HepG2 (cell line): ENCODE measurements at regions not wholly inside any gene's neighbourhood (a gene's known extent, or its start where the extent isn't known, plus 50 kb on each side); places are given as distances from the start of the nearest gene placed in this dataset.

Experiments
- ATAC-seq: fragments of 200-7000 bp; cut with Tn5 transposase; 3 replicates; pipeline ENCODE4 v1.9.1; 2020; ENCODE audit warnings: mild to moderate bottlenecking, moderate library complexity
- BruUV-seq: library from RNA; stranded (reverse); fragments of 400-500 nt; replicated peaks from 2 replicates; lab custom pipeline; 2021; lab: Mats Ljungman, UMichigan
- CTCF ChIA-PET: fragments of 300-600 bp; formaldehyde crosslinking; extraction: SDS; loops from one replicate; lab custom pipeline; 2021; ENCODE audit warnings: low total read pairs, inconsistent platforms, low intra/inter-chr PET ratio; lab: Yijun Ruan, JAX
- POLR2A ChIA-PET: fragments of 350-600 bp; sonication (Branson Sonifier 250); formaldehyde crosslinking; loops from one replicate; lab custom pipeline; 2020; ENCODE audit warnings: antibody characterized with exemption, inconsistent platforms; lab: Yijun Ruan, JAX
- DNase-seq: peaks from one replicate; pipeline ENCODE4 v3.0.0-alpha.2; 2015; ENCODE audit warnings: low spot score
- FAIRE-seq: peaks from 3 replicates; lab custom pipeline; 2011; peaks lifted over from hg19 to GRCh38; lab: Jason Lieb, UNC
- H2AFZ ChIP-seq: one replicate; pipeline ENCODE4 v1.6.1; 2011; ENCODE audit warnings: low read length, inconsistent platforms
- H3K27ac ChIP-seq: fragments of 300-600 bp; 3 replicates; pipeline ENCODE4 v1.8.0; 2011; ENCODE audit warnings: mixed run types, mild to moderate bottlenecking, mixed read lengths, low read length, inconsistent platforms; ENCODE audit not compliant: insufficient read depth; ENCODE audit errors: extremely low read length
- H3K27me3 ChIP-seq, 2 experiments: fragments of 200-600 bp in 1 of 2; 2 replicates in 1 of 2; 3 replicates in 1 of 2; pipeline versions ENCODE4 v1.6.0 to v1.8.0; 2011; ENCODE audit warnings: low read length in 2 of 2, mild to moderate bottlenecking in 2 of 2, moderate library complexity in 2 of 2, inconsistent platforms in 1 of 2; ENCODE audit not compliant: insufficient read depth in 2 of 2, control insufficient read depth in 1 of 2
- H3K36me3 ChIP-seq, 2 experiments: fragments of 200-600 bp in 1 of 2; replicated peaks in 1 of 2; 2 replicates in 1 of 2; 3 replicates in 1 of 2; pipeline versions ENCODE4 v1.5.1 to v1.8.0; 2011; ENCODE audit warnings: low read length in 2 of 2, inconsistent platforms in 1 of 2; ENCODE audit not compliant: insufficient read depth in 2 of 2, control insufficient read depth in 1 of 2
- H3K4me1 ChIP-seq: 2 replicates; pipeline ENCODE4 v1.5.1; 2012; ENCODE audit warnings: low read length, inconsistent platforms; ENCODE audit not compliant: insufficient read depth
- H3K4me2 ChIP-seq: 2 replicates; pipeline ENCODE4 v1.6.0; 2011; ENCODE audit warnings: low read depth, low read length, inconsistent platforms
- H3K4me3 ChIP-seq, 3 experiments: fragments of 200-600 bp in 1 of 3; sonication (generic), shearing (Covaris generic) in 1 of 3; replicated peaks in 1 of 3; 2 replicates each; pipeline ENCODE4 v1.5.1; 2011 to 2016; ENCODE audit warnings: low read length in 3 of 3, inconsistent platforms in 2 of 3, low read depth in 2 of 3, mild to moderate bottlenecking in 2 of 3, control low read depth in 1 of 3, mixed read lengths in 1 of 3; ENCODE audit not compliant: insufficient read depth in 1 of 3
- H3K79me2 ChIP-seq: one replicate; pipeline ENCODE4 v1.6.1; 2011; ENCODE audit warnings: low read length, inconsistent platforms; ENCODE audit not compliant: insufficient read depth
- H3K9ac ChIP-seq: 2 replicates; pipeline ENCODE4 v1.6.0; 2011; ENCODE audit warnings: mild to moderate bottlenecking, low read depth, low read length, inconsistent platforms; ENCODE audit not compliant: insufficient read depth
- H3K9me3 ChIP-seq: 2 replicates; pipeline ENCODE4 v1.5.1; 2012; ENCODE audit warnings: mild to moderate bottlenecking, low read length
- H4K20me1 ChIP-seq: 2 replicates; pipeline ENCODE4 v1.6.0; 2011; ENCODE audit warnings: inconsistent platforms, mild to moderate bottlenecking, low read length, moderate library complexity; ENCODE audit not compliant: insufficient read depth
- CREB1 ChIP-seq, 2 experiments: fragments of 450-650 bp in 1 of 2; IDR thresholded peaks; 2 replicates each; pipeline ENCODE4 v1.6.1; 2016 to 2017; ENCODE audit warnings: control low read depth in 1 of 2, mild to moderate bottlenecking in 1 of 2, missing compliant biosample characterization in 1 of 2, missing genetic modification characterization in 1 of 2
- EED ChIP-seq: sonication (generic); formaldehyde crosslinking; IDR thresholded peaks from 2 replicates; pipeline ENCODE4 v1.5.0; 2020; ENCODE audit warnings: mild to moderate bottlenecking, missing genetic modification reagents
- FOXO1 ChIP-seq: sonication (generic); formaldehyde crosslinking; IDR thresholded peaks from 2 replicates; pipeline ENCODE4 v1.4.0; 2020; ENCODE audit warnings: missing genetic modification reagents
- HNRNPLL ChIP-seq: fragments of 200-400 bp; formaldehyde crosslinking; IDR thresholded peaks from 2 replicates; pipeline ENCODE4 v1.6.1; 2017; ENCODE audit warnings: mild to moderate bottlenecking, low read depth, low read length; ENCODE audit not compliant: poor library complexity, severe bottlenecking
- U2AF1 ChIP-seq: fragments of 200-400 bp; formaldehyde crosslinking; optimal IDR thresholded peaks from 2 replicates; pipeline ENCODE3; 2017; ENCODE audit warnings: mild to moderate bottlenecking, low read depth, low read length
- ZNF329 ChIP-seq: sonication (generic); formaldehyde crosslinking; IDR thresholded peaks from 2 replicates; pipeline ENCODE4 v1.9.0; 2021; ENCODE audit warnings: low read depth, mild to moderate bottlenecking, missing genetic modification reagents
- ZNF737 ChIP-seq: sonication (generic); formaldehyde crosslinking; IDR thresholded peaks from 2 replicates; pipeline ENCODE4 v1.5.0; 2020; ENCODE audit warnings: missing genetic modification reagents, mild to moderate bottlenecking, borderline replicate concordance
- WGBS: methylation state at CpG from one replicate; pipeline ENCODE4 v1.1.6; 2017; ENCODE audit warnings: low lambda C conversion rate; 5-methylcytosine and 5-hydroxymethylcytosine counted together
- in situ Hi-C: cut with HindIII; loops from 2 replicates; pipeline ENCODE4 v1.10.0; 2017; ENCODE audit warnings: low pct_unique_long_range_greater_than_20kb; ENCODE audit not compliant: extremely low pct_ligation_motif_present
- intact Hi-C: fragments of 100-400 bp; cut with micrococcal nuclease; formaldehyde crosslinking; loops from one replicate; pipeline ENCODE4 v1.10.0; 2022; ENCODE audit not compliant: unreplicated experiment
- TF ChIP-seq, protein P1 (sequence below): sonication (generic); formaldehyde crosslinking; IDR thresholded peaks from 2 replicates; pipeline ENCODE4 v1.9.0; 2022; ENCODE audit warnings: low read depth, missing genetic modification reagents
- TF ChIP-seq, protein P2 (sequence below): fragments of 450-650 bp; IDR thresholded peaks from 2 replicates; pipeline ENCODE4 v1.6.1; 2017
- TF ChIP-seq, protein P3 (sequence below): sonication (generic); formaldehyde crosslinking; IDR thresholded peaks from 2 replicates; pipeline ENCODE4 v1.4.0; 2020; ENCODE audit warnings: missing genetic modification reagents
- TF ChIP-seq, protein P4 (sequence below): sonication (generic); formaldehyde crosslinking; IDR thresholded peaks from 2 replicates; pipeline ENCODE4 v1.5.1; 2020; ENCODE audit warnings: missing genetic modification reagents, mild to moderate bottlenecking, borderline replicate concordance
- TF ChIP-seq, protein P5 (sequence below): sonication (generic); formaldehyde crosslinking; conservative IDR thresholded peaks from 2 replicates; pipeline ENCODE4 v1.4.0; 2020; ENCODE audit warnings: mild to moderate bottlenecking, missing genetic modification reagents, moderate library complexity

DNA sequence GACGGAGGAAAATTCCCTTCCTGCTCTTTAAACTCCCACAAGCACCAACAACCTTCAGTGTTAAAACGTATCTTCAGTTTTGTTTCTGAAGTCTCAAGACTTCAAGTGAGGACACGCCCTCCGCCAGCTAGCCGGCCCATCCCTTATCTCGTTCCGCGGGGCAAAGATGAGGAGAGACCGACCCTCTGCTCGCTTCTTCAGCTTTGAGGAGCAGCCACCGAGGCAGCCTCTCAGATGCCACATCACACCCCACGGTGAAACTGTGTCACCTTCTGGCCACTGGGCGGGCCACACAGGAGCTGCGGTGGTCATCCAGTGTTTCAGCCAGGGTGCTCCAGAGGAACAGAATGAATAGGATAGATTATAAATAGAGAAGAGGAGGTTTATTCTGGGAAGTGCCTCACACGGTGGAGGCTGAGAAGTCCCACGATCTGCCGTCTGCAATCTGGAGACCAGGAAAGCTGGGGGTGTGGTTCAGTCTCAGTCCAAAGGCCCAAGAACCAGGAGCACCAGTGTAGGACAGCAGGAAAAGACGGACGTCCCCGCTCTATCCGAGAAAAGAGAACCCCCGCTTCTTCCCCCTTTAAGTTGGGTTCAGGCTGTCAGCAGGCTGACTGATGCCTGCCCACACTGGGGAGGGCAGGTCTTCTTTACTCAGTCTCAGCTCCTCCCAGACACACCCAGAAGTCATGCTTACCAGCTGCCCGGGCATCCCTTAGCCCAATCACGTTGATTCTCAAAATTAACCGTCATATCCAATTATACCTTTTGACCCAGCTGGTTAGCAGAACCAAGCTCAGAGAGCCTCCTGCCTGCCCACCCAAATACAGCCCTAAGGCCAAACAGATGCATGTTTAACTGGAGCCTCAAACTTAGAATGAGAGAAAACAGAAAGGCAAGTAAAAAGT is 399.7 kb upstream of the ID2 start:
- CTCF ChIA-PET, result no interaction called here
- no peak for DNase-seq
- TF ChIP-seq EED (CRISPR knock-in tag), result no peak
- TF ChIP-seq, protein P1, sequence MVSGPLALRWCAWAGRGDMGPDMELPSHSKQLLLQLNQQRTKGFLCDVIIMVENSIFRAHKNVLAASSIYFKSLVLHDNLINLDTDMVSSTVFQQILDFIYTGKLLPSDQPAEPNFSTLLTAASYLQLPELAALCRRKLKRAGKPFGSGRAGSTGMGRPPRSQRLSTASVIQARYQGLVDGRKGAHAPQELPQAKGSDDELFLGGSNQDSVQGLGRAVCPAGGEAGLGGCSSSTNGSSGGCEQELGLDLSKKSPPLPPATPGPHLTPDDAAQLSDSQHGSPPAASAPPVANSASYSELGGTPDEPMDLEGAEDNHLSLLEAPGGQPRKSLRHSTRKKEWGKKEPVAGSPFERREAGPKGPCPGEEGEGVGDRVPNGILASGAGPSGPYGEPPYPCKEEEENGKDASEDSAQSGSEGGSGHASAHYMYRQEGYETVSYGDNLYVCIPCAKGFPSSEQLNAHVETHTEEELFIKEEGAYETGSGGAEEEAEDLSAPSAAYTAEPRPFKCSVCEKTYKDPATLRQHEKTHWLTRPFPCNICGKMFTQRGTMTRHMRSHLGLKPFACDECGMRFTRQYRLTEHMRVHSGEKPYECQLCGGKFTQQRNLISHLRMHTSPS (CRISPR knock-in tag), result no peak
- TF ChIP-seq U2AF1, result no peak
- TF ChIP-seq HNRNPLL, result no peak
- TF ChIP-seq ZNF737 (CRISPR knock-in tag), result no peak
- TF ChIP-seq, protein P2, sequence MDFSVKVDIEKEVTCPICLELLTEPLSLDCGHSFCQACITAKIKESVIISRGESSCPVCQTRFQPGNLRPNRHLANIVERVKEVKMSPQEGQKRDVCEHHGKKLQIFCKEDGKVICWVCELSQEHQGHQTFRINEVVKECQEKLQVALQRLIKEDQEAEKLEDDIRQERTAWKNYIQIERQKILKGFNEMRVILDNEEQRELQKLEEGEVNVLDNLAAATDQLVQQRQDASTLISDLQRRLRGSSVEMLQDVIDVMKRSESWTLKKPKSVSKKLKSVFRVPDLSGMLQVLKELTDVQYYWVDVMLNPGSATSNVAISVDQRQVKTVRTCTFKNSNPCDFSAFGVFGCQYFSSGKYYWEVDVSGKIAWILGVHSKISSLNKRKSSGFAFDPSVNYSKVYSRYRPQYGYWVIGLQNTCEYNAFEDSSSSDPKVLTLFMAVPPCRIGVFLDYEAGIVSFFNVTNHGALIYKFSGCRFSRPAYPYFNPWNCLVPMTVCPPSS, result no peak
- no peak for TF ChIP-seq FOXO1 (CRISPR knock-in tag)
- TF ChIP-seq, protein P3, sequence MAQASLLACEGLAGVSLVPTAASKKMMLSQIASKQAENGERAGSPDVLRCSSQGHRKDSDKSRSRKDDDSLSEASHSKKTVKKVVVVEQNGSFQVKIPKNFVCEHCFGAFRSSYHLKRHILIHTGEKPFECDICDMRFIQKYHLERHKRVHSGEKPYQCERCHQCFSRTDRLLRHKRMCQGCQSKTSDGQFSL, result no peak
- TF ChIP-seq, protein P4, sequence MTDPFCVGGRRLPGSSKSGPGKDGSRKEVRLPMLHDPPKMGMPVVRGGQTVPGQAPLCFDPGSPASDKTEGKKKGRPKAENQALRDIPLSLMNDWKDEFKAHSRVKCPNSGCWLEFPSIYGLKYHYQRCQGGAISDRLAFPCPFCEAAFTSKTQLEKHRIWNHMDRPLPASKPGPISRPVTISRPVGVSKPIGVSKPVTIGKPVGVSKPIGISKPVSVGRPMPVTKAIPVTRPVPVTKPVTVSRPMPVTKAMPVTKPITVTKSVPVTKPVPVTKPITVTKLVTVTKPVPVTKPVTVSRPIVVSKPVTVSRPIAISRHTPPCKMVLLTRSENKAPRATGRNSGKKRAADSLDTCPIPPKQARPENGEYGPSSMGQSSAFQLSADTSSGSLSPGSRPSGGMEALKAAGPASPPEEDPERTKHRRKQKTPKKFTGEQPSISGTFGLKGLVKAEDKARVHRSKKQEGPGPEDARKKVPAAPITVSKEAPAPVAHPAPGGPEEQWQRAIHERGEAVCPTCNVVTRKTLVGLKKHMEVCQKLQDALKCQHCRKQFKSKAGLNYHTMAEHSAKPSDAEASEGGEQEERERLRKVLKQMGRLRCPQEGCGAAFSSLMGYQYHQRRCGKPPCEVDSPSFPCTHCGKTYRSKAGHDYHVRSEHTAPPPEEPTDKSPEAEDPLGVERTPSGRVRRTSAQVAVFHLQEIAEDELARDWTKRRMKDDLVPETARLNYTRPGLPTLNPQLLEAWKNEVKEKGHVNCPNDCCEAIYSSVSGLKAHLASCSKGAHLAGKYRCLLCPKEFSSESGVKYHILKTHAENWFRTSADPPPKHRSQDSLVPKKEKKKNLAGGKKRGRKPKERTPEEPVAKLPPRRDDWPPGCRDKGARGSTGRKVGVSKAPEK (CRISPR knock-in tag), result no peak
- TF ChIP-seq, protein P5, sequence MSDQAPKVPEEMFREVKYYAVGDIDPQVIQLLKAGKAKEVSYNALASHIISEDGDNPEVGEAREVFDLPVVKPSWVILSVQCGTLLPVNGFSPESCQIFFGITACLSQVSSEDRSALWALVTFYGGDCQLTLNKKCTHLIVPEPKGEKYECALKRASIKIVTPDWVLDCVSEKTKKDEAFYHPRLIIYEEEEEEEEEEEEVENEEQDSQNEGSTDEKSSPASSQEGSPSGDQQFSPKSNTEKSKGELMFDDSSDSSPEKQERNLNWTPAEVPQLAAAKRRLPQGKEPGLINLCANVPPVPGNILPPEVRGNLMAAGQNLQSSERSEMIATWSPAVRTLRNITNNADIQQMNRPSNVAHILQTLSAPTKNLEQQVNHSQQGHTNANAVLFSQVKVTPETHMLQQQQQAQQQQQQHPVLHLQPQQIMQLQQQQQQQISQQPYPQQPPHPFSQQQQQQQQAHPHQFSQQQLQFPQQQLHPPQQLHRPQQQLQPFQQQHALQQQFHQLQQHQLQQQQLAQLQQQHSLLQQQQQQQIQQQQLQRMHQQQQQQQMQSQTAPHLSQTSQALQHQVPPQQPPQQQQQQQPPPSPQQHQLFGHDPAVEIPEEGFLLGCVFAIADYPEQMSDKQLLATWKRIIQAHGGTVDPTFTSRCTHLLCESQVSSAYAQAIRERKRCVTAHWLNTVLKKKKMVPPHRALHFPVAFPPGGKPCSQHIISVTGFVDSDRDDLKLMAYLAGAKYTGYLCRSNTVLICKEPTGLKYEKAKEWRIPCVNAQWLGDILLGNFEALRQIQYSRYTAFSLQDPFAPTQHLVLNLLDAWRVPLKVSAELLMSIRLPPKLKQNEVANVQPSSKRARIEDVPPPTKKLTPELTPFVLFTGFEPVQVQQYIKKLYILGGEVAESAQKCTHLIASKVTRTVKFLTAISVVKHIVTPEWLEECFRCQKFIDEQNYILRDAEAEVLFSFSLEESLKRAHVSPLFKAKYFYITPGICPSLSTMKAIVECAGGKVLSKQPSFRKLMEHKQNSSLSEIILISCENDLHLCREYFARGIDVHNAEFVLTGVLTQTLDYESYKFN, result no peak
- TF ChIP-seq ZNF329 (CRISPR knock-in tag), result no peak
- TF ChIP-seq CREB1 (IDR thresholded peaks at IDR 0.05), result no peak
- no peak for TF ChIP-seq CREB1 (CRISPR knock-in tag; IDR thresholded peaks at IDR 0.05)

More for the DNA sequence above, 399.7 kb upstream of the ID2 start:
- Histone ChIP-seq H3K79me2 (no peaks in the 10 kb centered on the region), H3K4me2 (no peak overlapping the region), H3K9ac (no peak overlapping the region), H3K27ac (no peak overlapping the region), H4K20me1 (no peaks in the 10 kb centered on the region), H3K36me3 (no peaks in the 10 kb centered on the region), H2AFZ (no peak overlapping the region), H3K27me3 (peaks cover 0 to 21% of the 10 kb centered on the region in 2 experiments; a peak in 4 of 5 replicates), H3K4me3 (no peak overlapping the region), H3K9me3 (no peaks in the 10 kb centered on the region), H3K4me1 (peaks cover 9% of the 10 kb centered on the region)
- no TSS peak for BruUV-seq
- in situ Hi-C loops (no loop called here), intact Hi-C loops (loop anchor here (1.0 kb wide), 1 partner anchor 610 kb away; no protein-coding TSS in a partner anchor)
- 61% methylated on average over 25 of the region's 25 CpGs for WGBS
- POLR2A ChIA-PET, result no interaction called here
- ATAC-seq, result no peak
- FAIRE-seq, result no peak
